ELR (cell line): ENCODE measurements at regions not wholly inside any gene's neighbourhood (a gene's known extent, or its start where the extent isn't known, plus 50 kb on each side); places are given as distances from the start of the nearest gene placed in this dataset.
A peak's percentile ranks its signal among the peaks of the same experiment; 100 is the strongest.

Source experiments
- DNase-seq: peaks from one replicate; pipeline ENCODE4 v3.0.0-alpha.2; 2015; ENCODE audit warnings: low read depth

GRCh38 chr14:106872611-106873446 is 1346.4 kb downstream of the TMEM121 start:
- peak; percentile 8 for DNase-seq

DNA sequence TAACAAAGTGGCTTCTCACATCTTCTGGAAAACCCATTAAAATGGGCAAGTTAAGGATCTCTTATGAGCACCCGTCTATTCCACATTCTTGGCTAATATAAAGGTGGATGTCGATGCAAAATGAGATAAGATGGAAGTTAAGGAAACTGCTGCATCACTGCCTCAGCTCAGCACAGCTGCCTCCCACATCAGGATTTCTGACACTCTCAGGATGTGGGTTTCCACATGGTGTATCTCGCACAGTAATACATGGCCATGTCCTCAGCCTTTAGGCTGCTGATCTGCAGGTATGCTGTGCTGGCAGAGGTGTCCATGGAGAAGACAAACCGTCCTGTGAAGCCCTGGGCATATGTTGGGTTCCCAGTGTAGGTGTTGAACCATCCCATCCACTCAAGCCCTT is 1348.0 kb downstream of the TMEM121 start:
- no peak for DNase-seq

- no peak for DNase-seq
Observed at GRCh38 chr14:106875503-106875902, 1349.1 kb downstream of the TMEM121 start.

DNA sequence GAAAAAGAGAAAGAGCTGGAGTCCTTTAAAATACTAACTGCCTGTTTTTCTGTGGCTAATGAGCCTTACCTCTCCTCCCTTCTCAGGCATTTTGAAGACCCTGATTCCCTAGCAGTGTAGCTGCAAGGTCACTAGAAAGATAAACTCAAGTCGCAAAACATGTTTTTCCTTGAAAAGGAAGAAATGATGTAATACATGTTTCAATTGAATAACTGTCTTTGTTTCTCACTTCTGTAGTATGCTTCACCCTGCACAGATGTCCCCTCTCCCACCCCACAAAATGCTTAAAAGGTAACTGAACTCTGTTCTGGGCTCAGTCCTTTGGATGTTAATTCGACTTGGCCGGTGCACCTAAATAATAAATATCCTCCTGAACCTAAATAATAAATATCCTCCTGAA is 1350.3 kb downstream of the TMEM121 start:
- no peak for DNase-seq

- no peak for DNase-seq
Observed at GRCh38 chr14:106877517-106877916, 1351.1 kb downstream of the TMEM121 start.

- peak; percentile 21 for DNase-seq
Observed at GRCh38 chr14:106879241-106879640, 1352.9 kb downstream of the TMEM121 start.

DNA sequence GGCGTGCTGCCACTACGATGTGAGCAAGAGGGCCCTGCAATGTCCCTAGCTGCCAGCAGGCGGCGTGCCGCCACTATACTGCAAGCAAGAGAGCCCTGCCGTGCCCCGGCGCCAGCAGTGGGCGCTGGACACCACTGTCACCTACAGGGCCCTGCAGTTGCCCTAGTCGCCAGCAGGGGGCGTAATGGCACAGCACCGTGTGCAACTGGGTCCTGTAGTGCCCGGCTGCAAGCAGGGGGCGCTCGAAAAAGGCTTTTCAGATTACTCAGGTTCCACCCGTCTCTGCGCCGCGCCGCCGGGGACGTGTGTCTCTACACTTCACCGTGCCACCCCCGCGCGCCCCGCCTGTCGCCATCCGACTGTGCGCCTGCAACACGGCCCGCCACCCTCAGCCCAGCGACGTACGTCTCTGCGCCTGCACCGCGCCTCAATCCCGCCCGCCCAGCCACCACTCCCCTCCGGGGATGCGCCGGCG is 1356.9 kb downstream of the TMEM121 start:
- DNase-seq = peak; percentile 18
